Subcutaneous abdominal adipose tissue (tissue), 5 donors: ENCODE measurements at regions not wholly inside any gene's neighbourhood (a gene's known extent, or its start where the extent isn't known, plus 50 kb on each side); places are given as distances from the start of the nearest gene placed in this dataset.
"Not testable (repeated sequence)": the region's sequence is repeated elsewhere in the genome, so short reads cannot be mapped to it uniquely, and the experiment has no call there.

Source experiments
- H3K27ac ChIP-seq: one replicate; pipeline ENCODE4 v1.7.0; 2013; ENCODE audit warnings: low read depth, mild to moderate bottlenecking, inconsistent platforms, low read length, moderate library complexity
- H3K27me3 ChIP-seq, 5 donors: one replicate each; pipeline ENCODE4 v1.7.0; 2013; ENCODE audit warnings: low read length in 5 of 5, inconsistent platforms in 1 of 5; ENCODE audit not compliant: control insufficient read depth in 5 of 5, insufficient read depth in 4 of 5
- H3K36me3 ChIP-seq, 5 donors: one replicate each; pipeline ENCODE4 v1.7.0; 2013; ENCODE audit warnings: low read length in 5 of 5; ENCODE audit not compliant: control insufficient read depth in 5 of 5, insufficient read depth in 5 of 5
- H3K4me1 ChIP-seq, 5 donors: one replicate each; pipeline ENCODE4 v1.7.0; 2013; ENCODE audit warnings: low read length in 5 of 5, mild to moderate bottlenecking in 3 of 5, moderate library complexity in 1 of 5; ENCODE audit not compliant: control insufficient read depth in 5 of 5, insufficient read depth in 5 of 5
- H3K4me3 ChIP-seq, 5 donors: one replicate each; pipeline ENCODE4 v1.7.0; 2013; ENCODE audit warnings: low read length in 5 of 5, low read depth in 1 of 5
- H3K9ac ChIP-seq, 5 donors: one replicate each; pipeline ENCODE4 v1.7.0; 2013; ENCODE audit warnings: low read length in 5 of 5, mild to moderate bottlenecking in 4 of 5, moderate library complexity in 3 of 5
- H3K9me3 ChIP-seq, 5 donors: one replicate each; pipeline ENCODE4 v1.7.0; 2013; ENCODE audit warnings: low read length in 5 of 5; ENCODE audit not compliant: control insufficient read depth in 5 of 5
- donor health status: healthy.
- donor health status: healthy.
- donor health status: healthy.
- donor health status: healthy.
- donor health status: healthy.

GRCh38 chr2:143996974-143997373 lies 522.9 kb downstream of the ZEB2 start:
- no peaks in the 10 kb centered on the region for H3K27me3 ChIP-seq
- H3K4me3 ChIP-seq: no peak overlapping the region
- H3K36me3 ChIP-seq: no peaks in the 10 kb centered on the region
- H3K9me3 ChIP-seq: no peaks in the 10 kb centered on the region
- H3K9ac ChIP-seq: no peak overlapping the region
- H3K4me1 ChIP-seq: no peaks in the 10 kb centered on the region
- no peak overlapping the region for H3K27ac ChIP-seq

DNA sequence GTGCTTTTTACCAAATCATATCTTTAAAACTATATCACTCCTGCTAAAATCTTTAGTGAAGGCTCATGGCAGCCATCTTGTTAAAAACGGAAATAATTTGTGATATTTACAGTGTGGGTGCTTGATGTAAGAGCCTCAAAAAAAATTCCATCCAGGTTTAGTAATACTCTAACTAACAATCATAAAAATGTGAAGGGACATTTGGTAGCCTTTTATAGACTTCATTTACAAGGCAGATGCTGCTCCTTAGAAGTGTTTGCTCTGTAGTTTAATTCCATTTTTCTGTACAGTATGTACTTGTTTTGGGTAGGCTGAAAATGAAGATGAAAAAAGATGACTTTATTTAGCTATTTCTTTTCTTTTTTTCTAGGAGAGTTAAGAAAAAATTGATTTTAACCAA lies 525.0 kb downstream of the ZEB2 start:
- no peaks in the 10 kb centered on the region for H3K9me3 ChIP-seq
- H3K4me3 ChIP-seq: no peak overlapping the region
- H3K27me3 ChIP-seq: no peaks in the 10 kb centered on the region
- H3K9ac ChIP-seq: no peak overlapping the region
- no peaks in the 10 kb centered on the region for H3K4me1 ChIP-seq
- H3K36me3 ChIP-seq: no peaks in the 10 kb centered on the region
- no peak overlapping the region for H3K27ac ChIP-seq

DNA sequence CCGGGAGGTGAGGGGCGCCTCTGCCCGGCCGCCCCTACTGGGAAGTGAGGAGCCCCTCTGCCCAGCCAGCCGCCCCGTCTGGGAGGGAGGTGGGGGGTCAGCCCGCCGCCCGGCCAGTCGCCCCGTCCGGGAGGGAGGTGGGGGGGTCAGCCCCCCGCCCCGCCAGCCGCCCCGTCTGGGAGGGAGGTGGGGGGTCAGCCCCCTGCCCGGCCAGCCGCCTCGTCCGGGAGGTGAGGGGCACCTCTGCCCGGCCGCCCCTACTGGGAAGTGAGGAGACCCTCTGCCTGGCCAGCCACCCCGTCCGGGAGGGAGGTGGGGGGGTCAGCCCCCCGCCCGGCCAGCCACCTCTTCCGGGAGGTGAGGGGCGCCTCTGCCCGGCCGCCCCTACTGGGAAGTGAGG lies 528.3 kb downstream of the ZEB2 start:
- H3K36me3 ChIP-seq, H3K4me1 ChIP-seq, H3K9me3 ChIP-seq, H3K27ac ChIP-seq, H3K9ac ChIP-seq, H3K27me3 ChIP-seq, H3K4me3 ChIP-seq: not testable (repeated sequence)

DNA sequence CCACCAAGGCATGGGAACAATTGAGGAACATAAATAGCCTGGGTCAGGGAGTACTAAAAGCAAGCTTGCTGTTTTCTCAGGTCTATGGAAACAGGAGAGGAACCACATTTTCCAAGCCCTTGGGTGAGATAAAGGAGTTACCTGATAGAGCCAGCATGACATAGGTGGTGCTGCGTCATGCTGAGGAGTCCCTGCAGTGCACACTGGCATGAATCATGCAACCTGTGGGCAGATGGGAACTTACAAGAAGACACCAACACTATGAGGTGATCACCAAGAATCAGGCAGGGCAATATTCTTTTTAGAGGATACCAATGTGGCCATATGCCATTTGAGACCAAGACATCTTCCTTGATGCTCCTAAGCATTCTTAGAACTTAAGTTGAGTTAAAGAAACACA lies 531.8 kb downstream of the ZEB2 start:
- H3K4me1 ChIP-seq: no peaks in the 10 kb centered on the region
- peaks cover 0 to 7% (median 0%) of the 10 kb centered on the region in 5 donors for H3K9me3 ChIP-seq

GRCh38 chr2:143981428-143981827 lies 538.5 kb downstream of the ZEB2 start:
- peaks cover 0 to 7% (median 0%) of the 10 kb centered on the region in 5 donors for H3K9me3 ChIP-seq

More for the DNA sequence above, 531.8 kb downstream of the ZEB2 start:
- Histone ChIP-seq H3K4me3 (no peak overlapping the region), H3K36me3 (no peaks in the 10 kb centered on the region), H3K27ac (no peak overlapping the region), H3K27me3 (no peaks in the 10 kb centered on the region), H3K9ac (no peak overlapping the region)

DNA sequence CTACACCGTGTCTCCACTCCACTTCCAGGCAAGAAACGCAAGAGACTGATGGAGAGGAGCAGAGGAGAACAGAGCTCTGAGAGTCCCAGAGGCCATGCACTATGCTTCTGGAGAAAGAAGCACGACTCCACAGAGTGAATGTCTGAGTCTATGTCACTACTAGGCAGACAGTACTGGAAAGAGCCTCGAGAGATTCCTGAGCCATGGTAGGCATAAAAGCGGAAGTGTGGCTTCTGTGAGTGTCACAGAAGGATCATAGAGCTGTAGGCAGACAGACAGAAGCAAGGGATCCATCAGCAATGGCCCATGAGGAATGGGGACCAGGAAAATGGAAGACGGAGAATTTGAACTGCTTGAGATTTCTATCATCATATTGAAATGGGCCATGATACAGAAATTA lies 542.6 kb downstream of the ZEB2 start:
- no peaks in the 10 kb centered on the region for H3K36me3 ChIP-seq
- H3K27ac ChIP-seq: no peak overlapping the region
- no peaks in the 10 kb centered on the region for H3K27me3 ChIP-seq
- no peak overlapping the region for H3K9ac ChIP-seq
- H3K9me3 ChIP-seq: no peaks in the 10 kb centered on the region
- no peak overlapping the region for H3K4me3 ChIP-seq
- no peaks in the 10 kb centered on the region for H3K4me1 ChIP-seq

More at GRCh38 chr2:143981428-143981827, 538.5 kb downstream of the ZEB2 start:
- Histone ChIP-seq H3K9ac (no peak overlapping the region), H3K4me1 (no peaks in the 10 kb centered on the region), H3K27me3 (no peaks in the 10 kb centered on the region), H3K36me3 (no peaks in the 10 kb centered on the region), H3K4me3 (no peak overlapping the region), H3K27ac (no peak overlapping the region)

DNA sequence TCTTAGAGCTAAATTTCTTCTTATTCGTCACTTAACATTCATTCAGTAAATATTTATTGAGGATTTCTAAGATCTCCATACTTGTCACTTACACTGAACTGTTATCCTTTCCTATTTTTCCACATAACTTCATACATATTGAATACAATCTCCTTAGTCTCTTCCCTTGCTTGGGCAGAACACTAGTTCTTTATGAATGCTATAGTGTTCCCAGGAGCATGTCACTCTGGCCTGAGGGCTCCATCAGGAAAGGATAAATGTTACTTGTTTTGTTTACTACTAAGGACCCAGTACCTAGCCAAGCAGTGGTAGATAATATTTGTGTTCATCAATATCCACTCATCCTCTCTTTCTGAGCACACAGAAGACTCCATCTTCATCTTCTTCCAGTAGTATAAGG lies 544.7 kb downstream of the ZEB2 start:
- H3K27me3 ChIP-seq: no peaks in the 10 kb centered on the region
- H3K9ac ChIP-seq: no peak overlapping the region
- no peaks in the 10 kb centered on the region for H3K36me3 ChIP-seq
- H3K4me1 ChIP-seq: no peaks in the 10 kb centered on the region
- H3K27ac ChIP-seq: no peak overlapping the region
- H3K4me3 ChIP-seq: no peak overlapping the region
- no peaks in the 10 kb centered on the region for H3K9me3 ChIP-seq

DNA sequence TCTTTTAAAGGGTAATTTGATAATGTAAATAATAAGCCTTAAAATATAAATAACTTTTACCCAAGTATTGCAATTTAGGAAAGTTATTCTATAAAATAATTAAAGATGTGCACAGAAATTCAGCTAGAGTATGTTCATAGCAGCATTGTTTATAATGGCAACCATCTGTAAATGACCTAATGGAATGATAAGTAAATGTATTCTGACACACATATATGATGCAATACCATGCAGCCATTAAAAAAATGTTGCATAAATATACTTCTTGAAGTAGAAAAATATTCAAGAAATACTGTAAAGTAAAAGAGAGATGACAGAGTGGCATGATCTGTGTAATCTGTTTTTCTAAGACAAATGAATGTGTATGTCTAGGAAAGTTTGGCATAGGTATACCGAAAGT lies 545.7 kb downstream of the ZEB2 start:
- H3K4me3 ChIP-seq: no peak overlapping the region
- H3K9ac ChIP-seq: no peak overlapping the region
- H3K36me3 ChIP-seq: no peaks in the 10 kb centered on the region
- no peak overlapping the region for H3K27ac ChIP-seq
- H3K4me1 ChIP-seq: no peaks in the 10 kb centered on the region
- no peaks in the 10 kb centered on the region for H3K9me3 ChIP-seq
- no peaks in the 10 kb centered on the region for H3K27me3 ChIP-seq

DNA sequence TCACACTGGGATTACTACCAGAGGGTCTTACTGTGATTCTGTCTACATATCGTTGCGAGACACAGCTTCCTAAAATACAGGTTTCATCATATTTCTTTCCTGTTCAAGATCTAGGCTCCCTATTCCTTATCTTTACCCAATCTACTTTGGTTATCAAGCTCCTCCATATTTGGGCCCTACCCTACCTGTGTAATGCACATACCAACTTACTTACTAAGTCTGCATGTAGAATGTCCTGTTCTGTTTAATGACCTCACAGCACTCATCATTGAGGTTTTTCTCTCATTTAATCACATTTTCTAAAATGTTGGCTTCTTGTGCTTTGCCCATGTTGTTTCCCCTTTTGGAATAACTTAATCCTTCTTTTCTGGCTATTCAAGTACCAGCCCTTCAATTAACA lies 551.1 kb downstream of the ZEB2 start:
- no peaks in the 10 kb centered on the region for H3K4me1 ChIP-seq
- H3K36me3 ChIP-seq: peaks cover 0 to 2% (median 0%) of the 10 kb centered on the region in 5 donors
- H3K9me3 ChIP-seq: no peaks in the 10 kb centered on the region
- no peak overlapping the region for H3K9ac ChIP-seq
- no peak overlapping the region for H3K27ac ChIP-seq
- no peaks in the 10 kb centered on the region for H3K27me3 ChIP-seq
- H3K4me3 ChIP-seq: no peak overlapping the region

DNA sequence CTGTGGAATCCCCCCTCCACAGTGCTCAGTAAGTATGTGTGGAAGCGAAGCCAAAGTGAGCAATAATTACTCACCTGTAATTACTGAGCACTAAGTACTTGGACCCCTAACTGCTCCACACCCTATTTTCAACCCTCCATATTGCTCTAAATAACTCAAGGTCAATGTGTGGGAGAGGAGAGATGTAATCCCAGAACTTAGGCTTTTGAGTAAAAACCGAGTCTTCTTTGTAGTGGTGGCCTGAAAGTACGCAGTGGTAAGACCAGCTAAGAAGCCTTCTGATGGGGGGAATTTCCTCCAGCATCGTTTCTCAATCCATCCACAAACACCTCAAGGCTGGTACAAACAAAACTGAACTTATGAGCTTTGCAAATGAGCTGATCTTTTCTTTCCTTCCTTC lies 551.6 kb downstream of the ZEB2 start:
- peaks cover 0 to 2% (median 0%) of the 10 kb centered on the region in 5 donors for H3K36me3 ChIP-seq
- no peaks in the 10 kb centered on the region for H3K4me1 ChIP-seq
- no peak overlapping the region for H3K9ac ChIP-seq
- no peak overlapping the region for H3K27ac ChIP-seq
- no peaks in the 10 kb centered on the region for H3K9me3 ChIP-seq
- H3K4me3 ChIP-seq: no peak overlapping the region
- no peaks in the 10 kb centered on the region for H3K27me3 ChIP-seq
